Stimulated activated naive CD4-positive, alpha-beta T cell treated with Interleukin-2 at 50 U/mL for 16 hours (primary cell): ENCODE measurements at regions not wholly inside any gene's neighbourhood (a gene's known extent, or its start where the extent isn't known, plus 50 kb on each side); places are given as distances from the start of the nearest gene placed in this dataset.
"Not testable (repeated sequence)": the region's sequence is repeated elsewhere in the genome, so short reads cannot be mapped to it uniquely, and the experiment has no call there.

ENCODE experiments used
- DNase-seq: peaks from one replicate; lab custom pipeline; 2025; lab: John Stamatoyannopoulos, UW

GRCh38 chr1:120233661-120234018 is 57.3 kb upstream of the SEC22B start:
- DNase-seq = not testable (repeated sequence)

- not testable (repeated sequence) for DNase-seq
Measured at GRCh38 chr1:120232834-120233660, 56.7 kb upstream of the SEC22B start.

GRCh38 chr1:120229835-120230234 is 53.5 kb upstream of the SEC22B start:
- DNase-seq = not testable (repeated sequence)
